GM21390 (cell line): ENCODE measurements at regions not wholly inside any gene's neighbourhood (a gene's known extent, or its start where the extent isn't known, plus 50 kb on each side); places are given as distances from the start of the nearest gene placed in this dataset.

Experiments
- ATAC-seq: cut with Tn5 transposase; IDR thresholded peaks from one replicate; pipeline ENCODE4 v1.9.1; 2021; ENCODE audit not compliant: unreplicated experiment

GRCh38 chr11:134677397-134677822, 265.4 kb upstream of the B3GAT1 start:
- no peak for ATAC-seq

- no peak for ATAC-seq
Observed at GRCh38 chr11:134676516-134677287, 264.7 kb upstream of the B3GAT1 start.

- ATAC-seq = no peak
Observed at GRCh38 chr11:134675983-134676382, 263.9 kb upstream of the B3GAT1 start.

GRCh38 chr11:134674974-134675373, 262.9 kb upstream of the B3GAT1 start:
- no peak for ATAC-seq

- no peak for ATAC-seq
Observed at GRCh38 chr11:134670961-134671370, 258.9 kb upstream of the B3GAT1 start.

- ATAC-seq = no peak
Observed at GRCh38 chr11:134670247-134670782, 258.3 kb upstream of the B3GAT1 start.

GRCh38 chr11:134669796-134670195, 257.8 kb upstream of the B3GAT1 start:
- ATAC-seq = no peak

GRCh38 chr11:134668796-134669195, 256.8 kb upstream of the B3GAT1 start:
- no peak for ATAC-seq

GRCh38 chr11:134668076-134668475, 256.0 kb upstream of the B3GAT1 start:
- ATAC-seq = no peak

GRCh38 chr11:134667505-134667904, 255.5 kb upstream of the B3GAT1 start:
- no peak for ATAC-seq

GRCh38 chr11:134667175-134667500, 255.1 kb upstream of the B3GAT1 start:
- ATAC-seq = no peak

GRCh38 chr11:134666273-134667174, 254.5 kb upstream of the B3GAT1 start:
- ATAC-seq = no peak

- ATAC-seq = no peak
Observed at GRCh38 chr11:134665571-134666270, 253.7 kb upstream of the B3GAT1 start.

GRCh38 chr11:134665188-134665535, 253.1 kb upstream of the B3GAT1 start:
- no peak for ATAC-seq

GRCh38 chr11:134664447-134665187, 252.6 kb upstream of the B3GAT1 start:
- no peak for ATAC-seq

- no peak for ATAC-seq
Observed at GRCh38 chr11:134663506-134664313, 251.7 kb upstream of the B3GAT1 start.

- no peak for ATAC-seq
Observed at GRCh38 chr11:134662629-134663360, 250.8 kb upstream of the B3GAT1 start.

GRCh38 chr11:134661660-134662059, 249.6 kb upstream of the B3GAT1 start:
- ATAC-seq = no peak

GRCh38 chr11:134660416-134660815, 248.4 kb upstream of the B3GAT1 start:
- ATAC-seq = no peak
